ENCODE measurements at regions not wholly inside any gene's neighbourhood (a gene's known extent, or its start where the extent isn't known, plus 50 kb on each side); places are given as distances from the start of the nearest gene placed in this dataset.
A peak's percentile ranks its signal among the peaks of the same experiment; 100 is the strongest.

- peaks cover 14% of the 10 kb centered on the region for H3K4me1 Mint-ChIP-seq
- DNase-seq (peak; percentile 48), ATAC-seq (ENCODE audit: low read depth) (peak; percentile 71)
- Histone ChIP-seq H3K4me3 (ENCODE audit: control extremely low read depth in 1 of 5, extremely low read depth in 1 of 5, insufficient read depth in 1 of 5, low read depth in 2 of 5, low read length in 4 of 5) (no peak overlapping the region), H3K9me3 (ENCODE audit: control extremely low read depth in 1 of 3, control insufficient read depth in 2 of 3, insufficient read depth in 1 of 3, low read length in 2 of 3) (no peaks in the 10 kb centered on the region), H4K20me1 (ENCODE audit: control insufficient read depth, insufficient read depth, low read length, poor library complexity, severe bottlenecking) (no peaks in the 10 kb centered on the region), H3K4me1 (ENCODE audit: control insufficient read depth in 2 of 2, insufficient read depth in 2 of 2, low read length in 2 of 2) (peaks cover 5 to 8% of the 10 kb centered on the region in 2 donors), H3K4me2 (replicated peaks; ENCODE audit: low read depth, low read length, poor library complexity, severe bottlenecking) (peak overlapping the region; percentile 42), H3K79me2 (ENCODE audit: control insufficient read depth, insufficient read depth, low read length) (no peaks in the 10 kb centered on the region), H3K27ac (ENCODE audit: low read length in 2 of 2) (no peak overlapping the region), H3K36me3 (replicated peaks in 1 of 2; ENCODE audit: control extremely low read depth in 1 of 2, control insufficient read depth in 1 of 2, extremely low read depth in 1 of 2, insufficient read depth in 2 of 2, low read length in 1 of 2) (no peaks in the 10 kb centered on the region), H3K27me3 (replicated peaks in 1 of 4; ENCODE audit: control extremely low read depth in 1 of 4, control insufficient read depth in 3 of 4, insufficient read depth in 4 of 4, low read length in 3 of 4) (no peaks in the 10 kb centered on the region), H3K9ac (ENCODE audit: low read length) (no peak overlapping the region), H2AFZ (ENCODE audit: insufficient read depth, low read depth, low read length, poor library complexity, severe bottlenecking) (no peak overlapping the region)
- intact Hi-C loops (cut with micrococcal nuclease): no loop called here
- H3K9me3 Mint-ChIP-seq (ENCODE audit: insufficient read depth): no peaks in the 10 kb centered on the region
- WGBS (ENCODE audit: insufficient coverage): 0% methylated on average over 1 of the region's 3 CpGs
- ChIA-PET CTCF (no interaction called here), POLR2A (no interaction called here)
- no peak overlapping the region for H3K4me3 Mint-ChIP-seq
- no peak overlapping the region for H3K27ac Mint-ChIP-seq
- H3K27me3 Mint-ChIP-seq: no peaks in the 10 kb centered on the region
- TF ChIP-seq EZH2 (IDR thresholded peaks at IDR 0.05; ENCODE audit: borderline replicate concordance, insufficient read depth, low read depth, low read length, poor library complexity, severe bottlenecking): no peak
- TF ChIP-seq, protein P1, sequence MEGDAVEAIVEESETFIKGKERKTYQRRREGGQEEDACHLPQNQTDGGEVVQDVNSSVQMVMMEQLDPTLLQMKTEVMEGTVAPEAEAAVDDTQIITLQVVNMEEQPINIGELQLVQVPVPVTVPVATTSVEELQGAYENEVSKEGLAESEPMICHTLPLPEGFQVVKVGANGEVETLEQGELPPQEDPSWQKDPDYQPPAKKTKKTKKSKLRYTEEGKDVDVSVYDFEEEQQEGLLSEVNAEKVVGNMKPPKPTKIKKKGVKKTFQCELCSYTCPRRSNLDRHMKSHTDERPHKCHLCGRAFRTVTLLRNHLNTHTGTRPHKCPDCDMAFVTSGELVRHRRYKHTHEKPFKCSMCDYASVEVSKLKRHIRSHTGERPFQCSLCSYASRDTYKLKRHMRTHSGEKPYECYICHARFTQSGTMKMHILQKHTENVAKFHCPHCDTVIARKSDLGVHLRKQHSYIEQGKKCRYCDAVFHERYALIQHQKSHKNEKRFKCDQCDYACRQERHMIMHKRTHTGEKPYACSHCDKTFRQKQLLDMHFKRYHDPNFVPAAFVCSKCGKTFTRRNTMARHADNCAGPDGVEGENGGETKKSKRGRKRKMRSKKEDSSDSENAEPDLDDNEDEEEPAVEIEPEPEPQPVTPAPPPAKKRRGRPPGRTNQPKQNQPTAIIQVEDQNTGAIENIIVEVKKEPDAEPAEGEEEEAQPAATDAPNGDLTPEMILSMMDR (IDR thresholded peaks at IDR 0.05): no peak
Observed at GRCh38 chr2:59713577-59713976, 839.9 kb downstream of the BCL11A start.

GRCh38 chr2:59711121-59711520 lies 842.3 kb downstream of the BCL11A start:
- no peak for DNase-seq
- H3K4me3 Mint-ChIP-seq: no peak overlapping the region
- peaks cover 20% of the 10 kb centered on the region for H3K4me1 Mint-ChIP-seq

More at GRCh38 chr2:59711121-59711520, 842.3 kb downstream of the BCL11A start:
- CTCF ChIA-PET: no interaction called here
- H3K4me3 ChIP-seq (ENCODE audit: control extremely low read depth in 1 of 5, extremely low read depth in 1 of 5, insufficient read depth in 1 of 5, low read depth in 2 of 5, low read length in 4 of 5): no peak overlapping the region
- no peak overlapping the region for H3K9ac ChIP-seq (ENCODE audit: low read length)
- intact Hi-C loops (cut with micrococcal nuclease): no loop called here
- no peak for ATAC-seq (ENCODE audit: low read depth)
- no peak overlapping the region for H2AFZ ChIP-seq (ENCODE audit: insufficient read depth, low read depth, low read length, poor library complexity, severe bottlenecking)
- Mint-ChIP-seq H3K27me3 (no peaks in the 10 kb centered on the region), H3K27ac (no peak overlapping the region), H3K9me3 (ENCODE audit: insufficient read depth) (no peaks in the 10 kb centered on the region)
- no peaks in the 10 kb centered on the region for H3K79me2 ChIP-seq (ENCODE audit: control insufficient read depth, insufficient read depth, low read length)
- no peaks in the 10 kb centered on the region for H4K20me1 ChIP-seq (ENCODE audit: control insufficient read depth, insufficient read depth, low read length, poor library complexity, severe bottlenecking)
- peaks cover 5 to 12% of the 10 kb centered on the region in 2 donors for H3K4me1 ChIP-seq (ENCODE audit: control insufficient read depth in 2 of 2, insufficient read depth in 2 of 2, low read length in 2 of 2)
- peaks cover 0 to 1% (median 0%) of the 10 kb centered on the region in 3 donors for H3K9me3 ChIP-seq (ENCODE audit: control extremely low read depth in 1 of 3, control insufficient read depth in 2 of 3, insufficient read depth in 1 of 3, low read length in 2 of 3)
- POLR2A ChIA-PET: no interaction called here
- H3K27ac ChIP-seq (ENCODE audit: low read length in 2 of 2): no peak overlapping the region
- no peaks in the 10 kb centered on the region for H3K36me3 ChIP-seq (replicated peaks in 1 of 2; ENCODE audit: control extremely low read depth in 1 of 2, control insufficient read depth in 1 of 2, extremely low read depth in 1 of 2, insufficient read depth in 2 of 2, low read length in 1 of 2)
- TF ChIP-seq, protein P1 (IDR thresholded peaks at IDR 0.05): no peak
- TF ChIP-seq EZH2 (IDR thresholded peaks at IDR 0.05; ENCODE audit: borderline replicate concordance, insufficient read depth, low read depth, low read length, poor library complexity, severe bottlenecking): no peak
- H3K27me3 ChIP-seq (replicated peaks in 1 of 4; ENCODE audit: control extremely low read depth in 1 of 4, control insufficient read depth in 3 of 4, insufficient read depth in 4 of 4, low read length in 3 of 4): no peaks in the 10 kb centered on the region
- H3K4me2 ChIP-seq (replicated peaks; ENCODE audit: low read depth, low read length, poor library complexity, severe bottlenecking): no peak overlapping the region
